GM21526 (cell line): ENCODE measurements at regions not wholly inside any gene's neighbourhood (a gene's known extent, or its start where the extent isn't known, plus 50 kb on each side); places are given as distances from the start of the nearest gene placed in this dataset.
"Not testable (repeated sequence)": the region's sequence is repeated elsewhere in the genome, so short reads cannot be mapped to it uniquely, and the experiment has no call there.

Experiments used
- ATAC-seq: cut with Tn5 transposase; IDR thresholded peaks from one replicate; pipeline ENCODE4 v1.9.1; 2021; ENCODE audit warnings: moderate library complexity; ENCODE audit not compliant: unreplicated experiment, low FRiP score

DNA sequence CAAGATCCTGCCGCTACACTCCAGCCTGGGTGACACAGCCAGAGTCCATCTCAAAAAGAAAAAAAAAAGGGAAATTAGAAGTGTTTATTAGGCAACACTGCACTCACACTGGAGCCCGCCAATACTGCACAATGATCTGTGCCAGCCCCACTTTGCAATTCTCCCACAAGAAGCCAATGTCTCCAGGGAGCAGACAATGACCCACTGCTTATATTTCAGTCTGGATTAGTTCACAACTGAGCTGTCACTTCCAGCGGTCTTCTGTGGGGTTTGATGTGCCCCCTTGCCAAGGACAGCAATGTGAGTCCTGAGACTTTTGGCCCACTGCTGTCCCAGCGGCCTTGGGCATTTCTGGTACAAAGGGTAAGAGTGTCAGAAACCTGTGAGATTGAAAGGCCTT lies 85.6 kb upstream of the PPM1B start:
- no peak for ATAC-seq

DNA sequence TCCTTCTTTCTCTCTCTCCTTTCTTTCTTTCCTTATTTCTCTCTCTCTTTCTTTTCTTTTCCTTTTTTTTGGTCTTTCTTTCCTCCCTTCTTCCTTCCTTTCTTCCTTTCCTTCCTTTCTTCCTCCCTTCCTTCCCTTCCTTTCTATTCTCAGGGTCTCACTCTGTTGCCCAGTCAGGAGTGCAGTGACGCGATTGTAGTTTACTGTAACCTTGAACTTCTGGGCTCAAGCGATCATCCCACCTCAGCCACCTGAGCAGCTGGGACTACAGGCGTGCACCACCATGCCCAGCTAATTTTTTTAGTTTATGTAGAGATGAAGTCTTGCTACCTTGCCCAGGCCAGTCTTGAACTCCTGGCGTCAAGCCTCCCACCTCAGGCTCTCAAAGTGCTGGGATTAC lies 83.8 kb upstream of the PPM1B start:
- no peak for ATAC-seq

DNA sequence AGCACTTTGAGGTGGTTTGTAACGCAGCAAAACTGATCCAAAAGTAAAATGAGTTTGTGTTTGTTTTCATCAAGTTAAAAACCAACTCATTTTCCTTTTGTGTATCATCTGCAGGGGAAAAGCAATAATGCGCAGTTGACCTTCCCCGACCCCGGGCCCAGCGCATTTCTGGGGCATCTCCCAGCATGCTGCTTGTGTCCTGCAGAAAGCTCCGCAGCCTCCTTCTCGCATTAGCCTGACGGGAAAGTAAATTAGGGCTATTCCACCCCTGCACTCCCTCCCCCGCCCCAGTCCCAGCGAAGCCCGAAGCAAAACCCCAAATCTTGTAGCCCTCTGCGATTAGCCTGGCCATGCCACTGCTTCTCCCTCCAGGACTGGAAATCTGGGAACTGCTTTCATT lies 82.0 kb upstream of the PPM1B start:
- ATAC-seq: no peak

DNA sequence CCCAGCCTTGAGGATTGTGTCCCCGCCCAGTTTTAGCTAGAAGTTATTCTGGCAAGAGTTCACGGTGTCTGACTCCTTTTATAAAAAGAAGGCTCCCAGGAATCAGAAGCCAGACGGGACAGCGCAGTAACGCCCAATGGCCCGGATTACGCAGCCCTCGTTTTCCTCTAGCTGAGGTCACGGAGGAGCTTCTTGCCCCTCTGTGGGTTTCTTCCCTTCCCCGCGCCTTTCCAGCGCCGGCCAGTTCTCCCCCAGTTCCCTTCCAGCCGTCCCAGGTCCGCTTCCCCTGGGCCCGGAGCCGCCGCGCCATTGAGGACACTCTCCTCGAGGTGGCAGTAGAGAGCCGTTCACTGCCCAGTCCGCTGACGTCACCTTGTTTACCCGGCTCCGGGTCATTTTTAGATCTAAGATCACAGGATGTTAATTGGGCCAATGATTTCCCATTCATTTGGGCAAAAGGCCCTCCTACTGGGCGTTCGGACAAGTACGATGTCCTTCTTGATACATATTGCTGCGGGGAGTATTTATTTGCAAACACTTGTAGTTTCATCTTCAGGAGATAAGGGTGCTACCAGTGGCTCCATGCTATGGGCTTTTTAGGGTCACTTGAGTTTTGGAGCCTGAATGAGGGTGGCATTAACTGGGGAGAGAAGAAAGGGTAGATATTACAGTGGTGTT lies 81.5 kb upstream of the PPM1B start:
- ATAC-seq: peak; percentile 75

DNA sequence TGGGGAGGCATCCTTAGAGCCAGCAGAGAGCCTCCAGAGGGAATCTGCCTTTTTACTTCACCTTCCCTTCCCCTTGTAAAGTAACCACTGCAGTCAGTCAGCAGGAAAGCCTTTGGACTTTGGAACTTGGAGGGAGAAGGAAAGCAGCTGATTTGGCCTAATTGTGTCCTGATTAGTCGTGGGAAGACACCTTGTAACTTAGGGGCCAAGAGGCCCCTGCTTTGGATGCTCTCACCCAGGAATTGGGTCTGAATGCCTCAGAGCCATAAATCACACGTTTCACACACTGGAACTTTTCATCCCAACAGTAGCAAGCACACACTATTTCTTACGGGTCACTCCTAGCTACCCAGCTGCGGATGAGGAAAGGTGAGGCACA lies 81.0 kb upstream of the PPM1B start:
- no peak for ATAC-seq

DNA sequence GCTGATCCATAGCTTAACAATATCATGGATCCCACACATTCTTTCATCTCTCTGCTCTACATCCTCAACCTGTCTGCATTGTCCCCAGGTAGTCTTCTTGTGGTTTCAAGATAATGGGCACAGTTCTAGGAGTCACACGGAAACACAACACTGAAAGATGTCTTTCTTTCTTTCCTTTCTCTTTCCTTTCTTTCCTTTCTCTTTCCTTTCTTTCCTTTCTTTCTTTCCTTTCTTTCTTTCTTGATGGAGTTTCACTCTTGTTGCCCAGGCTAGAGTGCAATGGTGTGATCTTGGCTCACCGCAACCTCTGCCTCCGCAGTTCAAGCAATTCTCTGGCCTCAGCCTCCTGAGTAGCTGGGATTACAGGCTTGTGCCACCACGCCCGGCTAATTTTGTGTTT lies 76.2 kb upstream of the PPM1B start:
- not testable (repeated sequence) for ATAC-seq

DNA sequence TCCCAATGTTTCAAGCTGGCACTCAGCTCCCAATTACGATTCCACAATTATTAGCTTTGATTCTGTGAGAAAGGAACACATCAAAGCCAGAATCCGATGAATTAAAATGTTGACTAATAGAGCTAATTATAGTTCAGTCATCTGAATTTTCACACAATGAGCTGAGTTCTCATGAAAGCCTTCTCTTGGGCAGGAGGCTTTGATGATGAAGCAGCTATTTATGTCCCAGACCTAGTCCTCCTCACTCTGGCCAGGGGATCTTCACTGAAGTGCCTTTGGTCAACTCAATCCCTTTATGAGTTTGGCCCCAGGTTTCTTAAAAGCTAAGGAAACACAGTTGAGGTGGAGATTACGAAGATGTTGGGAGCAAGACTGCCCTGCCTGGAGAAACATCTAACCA lies 74.7 kb upstream of the PPM1B start:
- no peak for ATAC-seq

DNA sequence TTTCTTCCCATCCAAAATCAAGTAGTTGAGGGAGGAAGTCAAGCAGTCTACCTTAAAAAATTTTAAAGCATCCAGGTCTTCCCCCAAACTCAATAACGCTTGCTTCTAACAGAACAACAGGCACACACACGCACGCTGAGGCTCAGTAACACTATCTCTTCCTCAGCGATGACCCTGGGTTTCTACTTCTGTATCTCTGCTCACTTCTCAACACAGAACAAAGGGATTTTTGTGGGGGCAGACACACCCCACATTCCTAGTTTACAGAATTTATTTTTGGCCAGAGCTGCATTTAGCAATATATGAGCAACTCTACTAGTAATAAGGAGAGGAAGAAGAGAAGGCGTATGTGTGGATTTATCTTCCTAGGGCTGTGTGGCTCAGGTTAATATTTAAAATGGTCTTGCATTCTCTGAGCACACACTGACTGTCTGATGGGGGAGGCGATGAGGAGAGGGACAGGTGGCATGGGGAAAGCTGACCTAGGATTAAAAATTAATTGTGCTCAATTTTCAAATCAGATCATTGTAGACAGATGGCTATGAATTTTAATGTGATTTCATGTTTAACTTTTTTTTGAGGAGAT lies 71.3 kb upstream of the PPM1B start:
- ATAC-seq: no peak

DNA sequence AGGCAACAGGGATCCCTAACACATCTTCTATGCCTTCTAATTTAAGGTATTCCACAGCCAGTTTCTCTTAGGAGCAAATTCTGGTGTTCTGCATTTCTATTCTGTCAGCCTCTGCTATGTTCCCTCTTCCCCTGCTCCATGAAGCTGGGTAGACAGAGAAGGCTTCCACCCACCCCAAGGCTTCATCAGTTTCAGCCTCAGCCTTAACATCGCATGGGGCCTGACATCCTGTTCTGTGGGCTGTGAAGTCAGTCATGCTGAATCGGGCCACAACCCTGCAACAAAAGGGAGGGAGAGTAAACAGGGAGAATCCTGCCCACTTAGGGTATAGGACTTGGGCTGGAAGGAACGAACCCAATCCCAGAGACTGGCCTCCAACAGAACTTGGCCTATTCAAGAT lies 70.6 kb upstream of the PPM1B start:
- ATAC-seq: no peak

DNA sequence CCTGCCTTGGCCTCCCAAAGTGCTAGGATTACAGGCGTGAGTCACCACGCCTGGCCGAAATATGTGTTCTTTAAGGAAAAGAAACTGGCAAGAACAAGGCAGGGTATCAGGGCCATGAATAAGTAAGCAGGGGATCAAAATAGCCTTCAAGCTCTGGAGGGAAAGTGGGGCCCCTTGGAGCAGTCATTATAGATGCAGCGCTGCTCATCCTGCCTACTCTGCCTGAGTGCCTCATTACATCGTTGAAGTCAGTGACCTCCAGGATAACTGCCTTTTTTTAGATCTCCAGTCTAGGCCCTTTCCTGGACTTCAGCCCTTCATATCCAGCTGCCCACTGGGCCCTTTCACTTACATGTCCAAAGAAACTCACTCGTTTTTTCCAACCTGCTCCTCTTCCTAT lies 69.8 kb upstream of the PPM1B start:
- no peak for ATAC-seq

DNA sequence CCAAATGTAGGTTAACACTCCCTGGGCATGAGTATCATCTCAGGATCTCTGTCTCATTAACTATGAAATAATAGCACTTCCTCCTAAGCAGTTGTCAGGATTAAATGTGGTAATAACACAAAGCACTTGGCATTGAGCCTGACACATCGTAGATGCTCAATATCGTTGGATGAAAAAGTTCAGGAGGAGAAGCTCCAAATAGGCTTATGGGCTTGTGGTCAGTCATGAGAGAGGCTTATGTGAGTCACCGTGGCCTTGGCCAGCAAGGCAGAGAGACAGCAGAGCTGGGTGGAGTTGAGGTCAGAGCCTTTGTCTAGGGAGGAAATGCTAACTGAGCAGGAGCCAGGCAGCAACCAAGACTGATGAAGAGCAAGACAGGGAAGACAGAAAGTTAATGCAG lies 68.3 kb upstream of the PPM1B start:
- no peak for ATAC-seq

DNA sequence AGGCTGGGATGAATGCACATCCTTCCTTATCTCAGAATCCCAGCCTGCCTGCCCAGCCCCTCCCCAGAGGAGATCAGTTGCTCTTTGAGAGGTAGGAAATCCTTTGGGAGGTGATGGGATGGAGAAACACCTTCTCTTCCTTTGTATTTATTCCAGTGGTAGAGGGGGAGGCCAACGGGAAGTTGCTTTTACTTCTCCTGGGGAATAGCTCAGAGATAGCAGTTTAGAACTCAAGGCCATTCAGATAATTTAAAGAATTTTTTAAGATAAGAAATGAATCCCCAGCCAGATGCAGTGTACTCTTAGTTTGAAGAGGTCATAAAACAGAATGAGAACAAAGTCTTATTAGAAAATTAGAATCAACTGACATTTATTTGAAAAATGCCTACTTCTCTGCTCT lies 67.4 kb upstream of the PPM1B start:
- ATAC-seq: no peak

DNA sequence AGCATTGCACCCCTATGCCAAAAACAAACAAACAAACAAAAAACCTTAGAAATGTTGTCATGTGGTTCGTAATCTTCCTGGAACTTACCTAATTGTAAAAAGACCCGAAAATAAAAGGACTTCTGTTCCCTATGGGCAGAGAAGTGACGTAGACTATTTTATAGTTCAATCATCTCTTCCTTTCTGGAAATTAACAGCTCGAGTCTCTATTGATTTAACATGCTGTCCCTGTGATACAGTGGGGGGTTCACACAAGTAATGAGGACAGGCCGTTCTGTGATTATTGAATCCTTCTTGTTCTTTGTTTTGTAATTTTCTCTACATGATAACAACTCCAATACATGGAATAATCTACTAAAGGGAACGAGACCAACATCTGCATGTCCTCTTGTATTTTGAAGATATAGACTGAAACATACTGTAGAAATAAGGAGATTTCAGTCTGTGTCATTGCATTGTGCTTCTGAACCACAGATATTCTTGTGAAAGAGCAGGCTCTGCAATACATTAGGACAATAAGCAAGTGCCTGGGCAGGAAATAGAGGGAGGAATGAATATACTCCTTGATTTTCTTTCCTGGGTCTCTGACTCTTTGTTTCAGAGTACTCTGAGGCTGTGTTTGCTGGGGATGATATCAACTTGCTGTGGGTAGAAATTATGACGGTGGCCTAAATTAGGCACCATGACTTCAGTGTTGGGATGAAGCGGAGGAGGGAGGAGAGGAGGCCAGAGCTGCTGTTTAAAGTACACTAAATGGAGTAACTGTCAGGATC lies 65.7 kb upstream of the PPM1B start:
- no peak for ATAC-seq

DNA sequence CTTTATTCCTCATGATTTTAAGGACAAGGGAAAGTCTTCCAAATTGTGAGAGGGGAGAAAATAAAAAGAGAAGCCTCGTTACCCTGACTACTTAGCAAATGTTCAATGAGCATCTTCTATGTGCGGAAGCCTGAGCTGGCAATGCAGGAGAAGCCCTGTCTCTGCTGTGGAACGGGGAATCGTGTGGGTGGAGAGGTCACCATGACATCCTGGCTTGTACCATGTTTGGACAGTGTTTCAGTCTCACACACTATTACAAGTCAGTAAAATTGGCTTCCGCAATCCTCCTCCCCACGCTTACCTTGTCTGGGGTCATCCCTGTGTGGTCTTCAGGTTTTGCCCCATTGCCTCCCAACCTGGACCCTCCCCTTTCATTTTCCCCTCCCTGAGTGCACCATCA lies 65.0 kb upstream of the PPM1B start:
- ATAC-seq: no peak

DNA sequence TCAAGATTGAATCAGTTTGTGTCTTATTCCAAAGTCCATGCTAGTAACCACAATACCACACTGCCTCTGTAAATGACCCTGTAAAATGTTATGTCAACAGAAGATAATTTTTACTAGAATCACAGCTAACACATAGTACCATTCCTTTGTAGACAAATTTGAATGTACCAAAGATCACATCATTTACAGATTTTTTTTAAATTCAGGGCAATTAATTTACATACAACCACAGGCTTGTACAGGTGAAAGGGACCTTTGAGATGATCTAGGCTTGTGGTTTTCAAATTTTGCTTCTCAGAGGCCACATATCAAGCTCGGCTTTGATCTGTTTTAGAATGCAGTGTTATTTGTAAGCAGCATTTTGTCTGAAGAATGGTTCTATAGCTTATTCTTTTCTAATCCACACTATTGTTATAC lies 63.8 kb upstream of the PPM1B start:
- ATAC-seq: no peak

DNA sequence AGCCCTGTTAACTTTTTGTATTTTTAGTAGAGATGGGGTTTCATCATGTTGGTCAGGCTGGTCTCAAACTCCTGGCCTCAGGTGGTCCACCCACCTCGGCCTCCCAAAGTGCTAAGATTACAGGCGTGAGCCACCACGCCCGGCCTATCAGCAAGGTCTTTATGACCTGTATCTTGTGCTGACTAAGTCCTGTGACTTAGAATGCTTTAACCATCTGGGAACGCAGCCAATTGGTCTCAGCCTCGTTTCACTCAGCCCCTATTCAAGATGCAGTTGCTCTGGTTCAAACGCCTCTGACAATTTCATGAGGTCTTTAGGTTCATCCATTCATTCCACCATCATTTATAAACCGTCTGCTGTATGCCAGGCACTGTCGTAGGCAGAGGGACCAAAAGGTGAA lies 62.2 kb upstream of the PPM1B start:
- not testable (repeated sequence) for ATAC-seq

DNA sequence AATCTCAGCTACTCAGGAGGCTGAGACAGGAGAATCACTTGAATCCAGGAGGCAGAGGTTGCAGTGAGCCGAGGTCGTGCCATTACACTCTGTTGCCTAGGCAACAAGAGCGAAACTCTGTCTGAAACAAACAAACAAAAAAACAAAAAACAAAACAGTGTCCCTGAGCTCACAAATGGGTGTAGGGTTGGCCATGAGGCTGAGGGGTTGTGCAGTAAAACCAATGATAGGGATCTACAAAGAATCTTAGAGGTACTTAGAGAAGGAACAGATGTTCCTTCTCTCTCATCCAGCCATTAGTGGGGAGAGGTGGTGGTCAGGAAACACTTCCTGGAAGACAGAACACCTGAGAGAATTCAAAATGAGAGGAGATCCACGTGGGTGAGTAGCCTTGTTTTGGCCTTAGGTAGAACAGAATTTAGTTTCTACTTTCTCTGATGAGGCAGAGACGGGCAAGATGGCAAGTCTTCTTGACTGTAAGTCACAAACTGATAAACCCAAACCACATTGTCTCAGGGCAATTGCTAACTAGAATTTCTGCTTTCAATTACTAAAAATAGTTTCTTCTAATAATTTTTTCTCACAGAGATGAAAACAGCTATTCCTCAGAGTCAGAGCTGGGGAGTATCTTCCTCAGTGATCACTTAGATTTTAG lies 61.5 kb upstream of the PPM1B start:
- no peak for ATAC-seq

DNA sequence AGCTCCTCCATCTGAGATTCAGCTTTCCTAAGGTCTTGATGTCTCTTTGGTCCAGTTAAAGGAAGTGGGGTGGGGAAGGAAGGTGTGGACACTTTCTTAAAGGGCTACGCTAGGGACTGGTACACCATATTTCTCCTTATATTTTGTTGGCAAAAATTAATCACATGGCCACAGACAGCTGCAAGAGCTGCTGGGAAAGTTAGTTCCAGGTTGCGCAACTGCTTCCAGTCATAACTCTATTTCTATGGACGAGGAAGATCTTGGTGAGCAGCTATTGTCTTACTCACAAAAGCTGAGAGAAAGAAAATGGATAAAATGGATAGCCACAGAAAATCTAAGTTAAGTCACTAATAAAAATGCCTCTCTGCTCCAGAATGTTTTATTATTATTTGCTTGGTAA lies 60.7 kb upstream of the PPM1B start:
- no peak for ATAC-seq

DNA sequence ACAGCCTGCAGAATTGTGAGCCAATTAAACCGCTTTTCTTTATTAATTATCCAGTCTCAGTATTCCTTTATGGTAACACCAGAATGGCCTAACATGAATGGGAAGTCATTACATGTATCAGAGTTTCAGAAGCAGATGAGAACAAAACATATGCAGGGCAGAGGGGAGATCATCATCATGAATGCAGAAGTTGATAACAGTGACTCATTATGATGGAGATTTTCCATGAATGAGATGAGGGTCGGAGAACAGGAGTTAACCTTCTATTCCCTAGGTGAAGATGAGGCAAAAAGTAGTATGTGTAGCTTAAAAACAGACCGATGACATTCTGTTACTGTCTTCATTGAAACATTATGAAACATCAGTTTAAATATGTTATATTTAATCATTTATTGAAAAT lies 59.5 kb upstream of the PPM1B start:
- no peak for ATAC-seq

DNA sequence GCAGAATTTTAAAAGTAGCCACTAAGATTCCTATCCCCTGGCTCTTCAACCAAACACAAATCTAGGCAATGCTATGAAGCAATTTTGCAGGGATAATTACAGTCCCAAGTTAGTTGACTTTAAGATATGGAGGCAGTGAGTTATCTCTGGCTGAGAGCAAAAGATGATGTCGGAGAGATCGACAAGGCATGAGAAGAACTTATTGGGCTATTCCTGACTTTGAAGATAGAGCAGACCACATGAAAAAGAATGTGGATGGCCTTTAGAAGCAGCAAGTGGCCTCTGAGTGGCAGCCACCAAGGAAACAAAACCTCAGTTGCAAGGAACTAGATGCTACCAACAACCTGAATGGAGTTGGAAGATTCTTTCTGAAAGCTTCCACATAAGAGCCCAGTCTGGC lies 58.2 kb upstream of the PPM1B start:
- no peak for ATAC-seq

DNA sequence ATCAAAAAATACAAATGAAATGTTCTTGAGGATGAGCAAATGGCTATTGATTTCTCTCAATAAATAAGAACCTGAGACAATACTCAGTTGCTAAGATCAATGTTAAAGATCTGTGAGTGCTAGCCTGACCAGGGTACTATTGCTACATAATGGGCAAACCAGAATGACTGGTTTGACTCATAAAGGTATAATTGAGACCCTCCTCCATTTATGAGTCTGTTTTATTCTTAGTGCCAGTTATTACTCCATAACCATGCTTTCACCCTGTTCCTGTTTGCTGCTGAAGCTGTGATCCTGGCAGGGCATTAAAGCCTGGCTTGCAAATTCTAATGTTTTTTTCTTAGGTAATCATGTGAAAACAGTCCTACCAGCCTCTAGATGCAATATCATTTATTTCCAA lies 56.6 kb upstream of the PPM1B start:
- ATAC-seq: no peak

DNA sequence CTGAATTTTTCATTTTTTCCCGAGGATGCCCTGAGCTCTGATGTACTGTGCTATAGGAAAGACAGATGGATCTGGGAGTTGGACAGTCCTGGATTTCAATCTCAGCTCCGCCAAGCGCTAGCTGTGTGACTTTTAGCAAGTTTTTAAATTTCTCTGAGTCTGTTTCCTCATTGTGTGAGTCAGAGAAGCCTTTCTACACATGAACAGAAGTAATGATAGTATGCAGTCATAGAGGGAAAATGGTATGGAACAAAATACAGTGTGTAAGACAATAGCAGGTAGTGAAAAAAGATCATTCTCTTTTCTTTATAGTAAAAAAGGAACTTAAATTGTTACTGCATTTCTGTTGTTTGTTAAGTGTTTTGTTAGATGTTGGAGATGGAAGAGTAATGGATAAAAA lies 52.4 kb upstream of the PPM1B start:
- ATAC-seq: no peak
